GM10266 (cell line): ENCODE measurements at regions not wholly inside any gene's neighbourhood (a gene's known extent, or its start where the extent isn't known, plus 50 kb on each side); places are given as distances from the start of the nearest gene placed in this dataset.
A peak's percentile ranks its signal among the peaks of the same experiment; 100 is the strongest.
"Not testable (repeated sequence)": the region's sequence is repeated elsewhere in the genome, so short reads cannot be mapped to it uniquely, and the experiment has no call there.

Experiments used
- DNase-seq: peaks from one replicate; pipeline ENCODE4 v3.0.0; 2012; ENCODE audit errors: extremely low spot score
- CTCF ChIP-seq: IDR thresholded peaks from 2 replicates; pipeline ENCODE4 v1.5.1; 2012; ENCODE audit warnings: mild to moderate bottlenecking, low read depth; ENCODE audit not compliant: control insufficient read depth, insufficient read depth; ENCODE audit errors: missing control alignments

GRCh38 chr5:72584466-72584865 is 77.3 kb upstream of the ZNF366 start:
- TF ChIP-seq CTCF: peak; percentile 18
- peak; percentile 41 for DNase-seq

DNA sequence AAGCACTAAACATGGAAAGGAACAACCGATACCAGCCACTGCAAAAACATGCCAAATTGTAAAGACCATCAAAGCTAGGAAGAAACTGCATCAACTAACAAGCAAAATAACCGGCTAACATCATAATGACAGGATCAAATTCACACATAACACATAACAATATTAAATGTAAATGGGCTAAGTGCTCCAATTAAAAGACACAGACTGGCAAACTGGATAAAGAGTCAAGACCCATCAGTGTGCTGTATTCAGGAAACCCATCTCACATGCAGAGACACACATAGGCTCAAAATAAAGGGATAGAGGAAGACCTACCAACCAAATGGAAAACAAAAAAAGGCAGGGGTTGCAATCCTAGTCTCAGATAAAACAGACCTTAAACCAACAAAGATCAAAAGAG is 72.1 kb upstream of the ZNF366 start:
- not testable (repeated sequence) for DNase-seq

DNA sequence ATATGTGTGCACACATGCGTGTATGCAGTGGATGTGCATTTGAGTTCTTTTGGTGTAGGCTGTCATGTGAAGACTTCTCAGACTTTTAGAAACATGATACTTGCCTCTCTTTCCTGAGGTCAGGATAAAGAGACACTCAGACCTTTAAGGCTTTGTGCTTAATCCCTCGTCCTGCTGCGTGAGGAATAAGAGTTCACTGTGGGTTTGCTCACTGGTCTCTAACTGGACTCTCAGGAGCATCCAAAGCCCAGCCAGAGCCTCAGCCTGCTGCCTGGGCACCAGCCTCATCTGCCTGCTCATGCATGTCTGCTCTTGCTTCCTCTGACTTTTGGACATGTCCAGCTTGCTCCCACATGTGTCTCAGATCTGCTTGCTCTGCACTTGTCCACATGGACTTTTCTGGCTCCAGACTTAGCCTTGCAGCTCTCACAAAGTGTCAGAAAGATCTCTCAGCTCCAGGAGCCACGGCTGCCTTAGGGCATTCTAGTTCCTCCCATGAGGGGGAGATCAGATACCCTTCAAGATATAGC is 65.1 kb upstream of the ZNF366 start:
- TF ChIP-seq CTCF: no peak
- no peak for DNase-seq

DNA sequence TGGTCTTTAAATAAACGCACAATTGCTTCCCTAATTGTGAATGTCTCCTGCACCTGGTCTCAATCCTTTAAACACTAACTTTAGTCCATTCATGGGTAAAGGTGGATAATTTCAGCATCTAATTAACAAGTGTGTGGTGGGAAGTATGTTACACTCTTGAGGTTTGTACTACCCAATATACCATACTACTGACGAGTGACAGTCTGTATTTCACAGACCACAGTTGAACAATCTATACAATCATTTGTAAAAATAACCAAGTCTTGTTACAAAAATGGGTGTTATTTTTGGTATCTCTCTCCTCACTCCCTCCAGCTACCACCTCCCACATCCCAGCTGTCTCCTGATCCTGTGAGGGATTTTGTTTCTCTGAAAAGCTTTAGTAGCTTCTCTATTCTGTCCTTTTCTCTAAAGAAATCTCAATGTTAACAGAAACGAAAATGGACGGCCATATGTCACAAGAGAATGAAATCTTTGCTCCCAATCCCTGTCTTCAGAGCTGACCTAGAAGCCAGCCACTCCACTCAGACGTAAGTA is 62.3 kb upstream of the ZNF366 start:
- DNase-seq: no peak

DNA sequence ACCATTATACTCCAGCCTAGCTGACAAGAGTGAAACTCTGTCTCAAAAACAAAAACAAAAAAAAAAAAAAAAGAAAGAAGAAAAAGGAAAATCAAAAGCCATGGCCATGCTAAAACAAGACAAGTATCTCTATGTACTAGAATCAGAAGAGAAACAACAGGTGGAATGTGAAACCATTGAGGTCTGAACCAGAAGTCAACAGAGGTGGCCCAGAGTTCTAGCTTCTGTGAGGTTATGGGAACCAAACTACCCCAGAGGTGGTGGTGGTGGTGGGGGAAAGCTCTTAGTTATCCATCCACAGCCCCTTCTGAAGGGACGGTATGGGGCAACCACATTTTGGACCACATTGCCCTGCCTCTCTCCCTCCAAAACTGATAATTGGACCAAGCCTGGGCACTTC is 59.5 kb upstream of the ZNF366 start:
- no peak for TF ChIP-seq CTCF
- no peak for DNase-seq

More for the DNA sequence above, 62.3 kb upstream of the ZNF366 start:
- no peak for TF ChIP-seq CTCF

- no peak for TF ChIP-seq CTCF
- no peak for DNase-seq
Measured at GRCh38 chr5:72565513-72566289, 58.5 kb upstream of the ZNF366 start.

DNA sequence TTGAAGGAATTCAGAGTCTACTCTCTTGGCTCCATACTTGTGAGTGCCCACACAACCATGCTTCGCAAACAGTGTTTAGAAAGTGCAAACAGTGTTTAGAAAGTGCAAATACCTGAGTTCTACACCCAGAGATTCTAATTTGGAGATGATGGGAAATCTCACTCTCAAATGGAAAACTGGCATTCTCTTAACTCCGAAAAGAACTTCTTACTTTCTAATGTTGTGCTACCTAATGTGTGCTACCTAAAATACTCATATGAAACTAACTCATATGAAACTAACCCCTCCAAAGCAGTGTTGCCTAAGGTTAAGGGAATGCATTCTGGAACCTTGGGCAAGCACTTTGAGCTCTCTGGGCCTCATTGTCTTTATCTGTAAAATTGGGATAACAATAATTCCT is 55.5 kb upstream of the ZNF366 start:
- DNase-seq: no peak
- TF ChIP-seq CTCF: no peak
